ENCODE measurements at regions not wholly inside any gene's neighbourhood (a gene's known extent, or its start where the extent isn't known, plus 50 kb on each side); places are given as distances from the start of the nearest gene placed in this dataset.

GRCh38 chr12:90855534-90855933, 99.4 kb downstream of the CCER1 start:
- peaks cover 24% of the 10 kb centered on the region for H3K4me1 Mint-ChIP-seq (ENCODE audit: low read depth, unreplicated experiment)
- BruUV-seq (replicated peaks) = no TSS peak
- H3K27ac Mint-ChIP-seq (ENCODE audit: unreplicated experiment) = no peak overlapping the region
- DNase-seq = no peak
- CTCF ChIA-PET = interaction anchor here (0.7 kb wide), 1 partner anchor 54 kb away, joined by 6 read pairs; no protein-coding TSS in a partner anchor
- H3K9me3 Mint-ChIP-seq (ENCODE audit: low read depth, unreplicated experiment) = no peaks in the 10 kb centered on the region
- no peaks in the 10 kb centered on the region for H3K27me3 Mint-ChIP-seq (ENCODE audit: unreplicated experiment)
- intact Hi-C loops (cut with micrococcal nuclease; ENCODE audit: unreplicated experiment) = loop anchor here (5.0 to 10.0 kb wide), 4 partner anchors 87 to 1311 kb away; no protein-coding TSS in a partner anchor
- H3K4me3 Mint-ChIP-seq (ENCODE audit: low read depth, unreplicated experiment) = no peak overlapping the region
- H3K36me3 Mint-ChIP-seq (ENCODE audit: insufficient read depth, unreplicated experiment) = peaks cover 5% of the 10 kb centered on the region
- no peak for TF ChIP-seq CTCF (IDR thresholded peaks at IDR 0.05; ENCODE audit: unreplicated experiment)

GRCh38 chr12:90854136-90854689, 100.8 kb downstream of the CCER1 start:
- TF ChIP-seq CTCF (IDR thresholded peaks at IDR 0.05; ENCODE audit: unreplicated experiment) = peak; percentile 75
- Mint-ChIP-seq H3K4me1 (ENCODE audit: low read depth, unreplicated experiment) (peaks cover 24% of the 10 kb centered on the region), H3K27ac (ENCODE audit: unreplicated experiment) (no peak overlapping the region), H3K27me3 (ENCODE audit: unreplicated experiment) (no peaks in the 10 kb centered on the region), H3K4me3 (ENCODE audit: low read depth, unreplicated experiment) (no peak overlapping the region), H3K9me3 (ENCODE audit: low read depth, unreplicated experiment) (no peaks in the 10 kb centered on the region), H3K36me3 (ENCODE audit: insufficient read depth, unreplicated experiment) (peaks cover 5% of the 10 kb centered on the region)
- CTCF ChIA-PET = interaction anchor here (0.6 kb wide), 1 partner anchor 32 kb away, joined by 4 read pairs; no protein-coding TSS in a partner anchor
- intact Hi-C loops (cut with micrococcal nuclease; ENCODE audit: unreplicated experiment) = loop anchor here (5.0 to 10.0 kb wide), 4 partner anchors 53 to 1309 kb away; no protein-coding TSS in a partner anchor
- DNase-seq = peak; percentile 39
- BruUV-seq (replicated peaks) = no TSS peak

GRCh38 chr12:90851800-90852718, 102.9 kb downstream of the CCER1 start:
- no TSS peak for BruUV-seq (replicated peaks)
- DNase-seq = no peak

GRCh38 chr12:90842477-90842876, 112.5 kb downstream of the CCER1 start:
- Mint-ChIP-seq H3K27me3 (ENCODE audit: unreplicated experiment) (no peaks in the 10 kb centered on the region), H3K36me3 (ENCODE audit: insufficient read depth, unreplicated experiment) (no peaks in the 10 kb centered on the region), H3K9me3 (ENCODE audit: low read depth, unreplicated experiment) (no peaks in the 10 kb centered on the region), H3K4me3 (ENCODE audit: low read depth, unreplicated experiment) (no peak overlapping the region), H3K27ac (ENCODE audit: unreplicated experiment) (no peak overlapping the region), H3K4me1 (ENCODE audit: low read depth, unreplicated experiment) (no peaks in the 10 kb centered on the region)
- CTCF ChIA-PET = interaction anchor here (0.7 kb wide), 1 partner anchor 534 kb away, joined by 3 read pairs; no protein-coding TSS in a partner anchor
- TF ChIP-seq CTCF (IDR thresholded peaks at IDR 0.05; ENCODE audit: unreplicated experiment) = no peak
- no TSS peak for BruUV-seq (replicated peaks)
- intact Hi-C loops (cut with micrococcal nuclease; ENCODE audit: unreplicated experiment) = no loop called here
- DNase-seq = no peak

More at GRCh38 chr12:90851800-90852718, 102.9 kb downstream of the CCER1 start:
- Mint-ChIP-seq H3K4me1 (ENCODE audit: low read depth, unreplicated experiment) (peaks cover 11% of the 10 kb centered on the region), H3K36me3 (ENCODE audit: insufficient read depth, unreplicated experiment) (no peaks in the 10 kb centered on the region), H3K9me3 (ENCODE audit: low read depth, unreplicated experiment) (no peaks in the 10 kb centered on the region), H3K4me3 (ENCODE audit: low read depth, unreplicated experiment) (no peak overlapping the region), H3K27me3 (ENCODE audit: unreplicated experiment) (no peaks in the 10 kb centered on the region), H3K27ac (ENCODE audit: unreplicated experiment) (no peak overlapping the region)
- intact Hi-C loops (cut with micrococcal nuclease; ENCODE audit: unreplicated experiment) = loop anchor here (5.0 to 10.0 kb wide), 4 partner anchors 55 to 1307 kb away; no protein-coding TSS in a partner anchor
- no peak for TF ChIP-seq CTCF (IDR thresholded peaks at IDR 0.05; ENCODE audit: unreplicated experiment)
- CTCF ChIA-PET = no interaction called here
